NCI-H2029 treated with DMSO at 0.1 percent for 48 hours (cell line): ENCODE measurements at regions not wholly inside any gene's neighbourhood (a gene's known extent, or its start where the extent isn't known, plus 50 kb on each side); places are given as distances from the start of the nearest gene placed in this dataset.
"Not testable (repeated sequence)": the region's sequence is repeated elsewhere in the genome, so short reads cannot be mapped to it uniquely, and the experiment has no call there.

ENCODE experiments used
- DNase-seq: peaks from one replicate; lab custom pipeline; 2025; lab: John Stamatoyannopoulos, UW

DNA sequence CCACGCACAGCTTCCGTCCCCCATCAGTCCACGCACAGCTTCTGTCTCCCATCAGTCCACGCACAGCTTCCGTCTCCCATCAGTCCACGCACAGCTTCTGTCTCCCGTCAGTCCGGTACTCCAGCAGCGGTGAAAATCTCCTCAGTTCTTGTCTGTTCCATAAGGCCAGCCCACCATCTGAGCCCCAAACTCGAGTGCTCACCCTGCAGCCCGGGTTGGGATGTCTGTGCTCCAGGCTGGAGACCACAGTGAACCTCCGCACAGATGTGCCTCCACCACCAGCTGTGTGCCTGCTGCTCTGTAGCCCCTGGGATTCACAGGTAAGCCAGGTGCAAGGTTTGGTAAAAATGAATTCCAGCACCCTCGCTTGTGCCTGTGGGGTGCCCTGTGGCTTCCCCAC lies 258.6 kb downstream of the NPHP4 start:
- DNase-seq, result no peak

GRCh38 chr1:5731110-5731423 lies 261.2 kb downstream of the NPHP4 start:
- DNase-seq, result no peak

DNA sequence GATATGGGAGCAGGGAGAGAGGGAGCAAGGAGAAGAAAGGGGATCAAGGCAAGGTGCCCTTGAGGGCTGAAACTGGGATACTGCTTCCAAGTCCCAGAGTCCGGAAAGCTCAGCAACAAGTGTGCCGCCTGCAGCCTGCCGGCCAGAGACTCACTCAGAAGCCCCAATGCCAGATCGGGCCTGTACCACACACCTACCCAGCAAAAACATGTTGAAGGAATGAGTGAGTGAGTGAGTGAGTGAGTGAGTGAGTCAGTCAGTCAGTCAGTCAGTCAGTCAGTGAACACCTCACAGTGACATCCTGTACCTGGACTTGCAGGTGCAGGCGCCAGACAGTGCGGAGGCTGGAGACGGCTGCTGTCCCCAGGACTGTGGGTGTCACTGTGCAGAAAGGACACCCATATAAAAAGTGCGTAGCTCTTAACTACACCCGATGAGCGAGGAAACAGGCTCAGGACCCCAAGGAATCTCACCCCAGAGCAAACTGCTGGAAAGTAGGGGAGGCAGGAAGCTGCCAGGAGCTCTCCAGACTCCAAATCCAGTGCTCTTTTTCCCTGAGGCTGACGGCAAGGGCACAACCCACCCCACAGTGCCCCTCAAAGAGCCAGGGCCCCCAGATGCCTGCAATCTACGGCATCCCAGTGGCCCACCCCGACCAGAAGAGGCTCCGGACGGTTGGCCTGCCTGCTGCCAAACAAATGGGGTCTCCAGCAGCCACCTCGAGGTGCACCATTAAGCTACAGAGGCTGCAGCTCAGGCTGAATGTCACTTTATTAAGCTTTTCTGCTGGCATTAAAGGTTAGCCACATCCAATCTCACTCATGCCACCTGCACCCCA lies 261.7 kb downstream of the NPHP4 start:
- DNase-seq, result no peak

DNA sequence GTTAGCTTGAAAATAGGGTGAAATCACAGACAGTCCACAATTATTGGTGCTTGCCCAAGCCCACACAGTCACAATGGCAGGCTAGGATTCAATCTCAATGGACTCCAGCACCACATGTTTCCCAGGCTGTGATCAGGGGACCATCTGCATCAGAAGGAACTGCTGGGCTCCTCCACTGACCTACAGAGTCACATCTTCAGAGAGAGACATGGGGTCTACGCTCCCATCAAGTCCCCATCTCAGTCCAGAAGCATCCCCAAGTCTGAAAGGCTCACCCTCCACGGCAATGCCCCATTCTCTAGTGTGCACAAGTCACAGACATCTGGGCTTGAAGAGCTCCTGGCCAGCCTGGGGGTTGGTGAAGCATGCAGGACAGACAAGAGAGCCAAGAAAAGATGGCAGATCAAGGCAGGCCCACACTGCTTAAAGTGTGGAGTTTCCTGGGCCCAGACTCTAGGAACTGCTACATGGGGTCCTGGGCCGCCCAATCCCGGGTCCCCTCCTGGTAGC lies 262.5 kb downstream of the NPHP4 start:
- no peak for DNase-seq

DNA sequence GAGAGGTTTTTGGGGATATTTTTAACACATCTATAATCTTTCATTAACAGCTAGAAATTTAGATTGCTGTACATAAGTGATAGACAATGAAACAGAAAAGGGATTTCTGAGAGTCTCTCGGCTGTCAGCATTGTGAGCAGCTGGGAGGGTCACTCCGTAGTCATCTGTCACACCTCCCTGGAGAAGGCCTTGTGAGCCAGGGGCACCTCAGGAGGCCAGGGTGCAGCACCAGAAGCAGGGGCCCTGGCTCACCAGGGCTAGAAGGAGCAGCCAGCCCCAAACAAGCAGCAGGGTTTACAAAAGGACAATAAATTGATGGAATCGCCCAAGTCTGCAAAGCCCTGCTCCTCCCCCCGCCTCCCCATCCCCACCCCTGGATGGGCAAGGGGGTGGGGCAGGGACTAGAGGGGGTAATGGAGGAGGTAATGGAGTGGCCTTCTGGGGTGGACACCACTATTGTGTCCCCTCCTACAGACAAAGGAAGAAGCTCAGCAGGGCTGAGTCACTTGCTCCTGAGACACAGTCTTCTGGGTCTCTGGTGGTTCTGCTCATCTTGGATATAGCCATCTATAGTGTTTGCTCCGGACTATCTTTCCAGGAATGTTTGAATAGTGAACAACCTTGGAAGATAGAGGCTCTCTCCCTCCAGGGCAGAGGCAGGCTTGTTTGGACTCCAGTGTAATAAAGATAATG lies 263.4 kb downstream of the NPHP4 start:
- no peak for DNase-seq

DNA sequence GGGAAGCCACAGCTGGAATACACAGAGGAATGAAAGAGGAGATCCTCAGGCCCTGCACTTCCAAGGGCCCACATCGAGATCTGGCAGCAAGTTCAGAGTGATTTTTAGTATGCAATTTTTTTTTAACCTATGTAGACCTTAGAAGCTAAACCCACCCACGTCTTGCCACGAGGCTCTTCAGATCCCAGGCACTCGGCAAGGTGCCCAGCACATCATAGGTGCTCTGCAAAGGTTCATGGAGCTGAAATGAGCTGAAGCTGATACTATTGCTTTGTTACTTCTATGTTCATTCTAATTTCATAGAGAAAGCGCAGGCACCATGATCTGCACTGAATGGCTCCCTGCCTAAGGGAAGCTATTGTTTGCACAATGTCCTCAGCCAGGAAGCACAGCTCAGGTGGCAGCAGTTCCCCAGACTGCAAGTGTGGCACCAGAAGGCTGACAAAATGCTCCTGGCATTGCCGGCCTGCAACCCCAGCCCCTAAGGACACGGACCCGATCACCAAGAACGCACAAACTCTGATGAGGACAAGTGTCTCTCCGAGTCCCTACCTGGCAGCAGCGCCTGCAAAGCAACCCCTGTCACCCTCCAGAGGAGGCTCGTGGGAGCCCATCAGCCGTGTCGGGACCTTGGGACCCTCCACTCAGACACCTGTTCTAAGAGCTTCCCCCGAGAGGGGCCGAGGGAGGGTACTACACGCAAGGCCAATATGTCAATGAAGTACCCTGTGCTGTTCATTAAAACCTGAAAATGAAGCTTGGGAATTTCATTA lies 264.2 kb downstream of the NPHP4 start:
- DNase-seq, result peak; percentile 55

DNA sequence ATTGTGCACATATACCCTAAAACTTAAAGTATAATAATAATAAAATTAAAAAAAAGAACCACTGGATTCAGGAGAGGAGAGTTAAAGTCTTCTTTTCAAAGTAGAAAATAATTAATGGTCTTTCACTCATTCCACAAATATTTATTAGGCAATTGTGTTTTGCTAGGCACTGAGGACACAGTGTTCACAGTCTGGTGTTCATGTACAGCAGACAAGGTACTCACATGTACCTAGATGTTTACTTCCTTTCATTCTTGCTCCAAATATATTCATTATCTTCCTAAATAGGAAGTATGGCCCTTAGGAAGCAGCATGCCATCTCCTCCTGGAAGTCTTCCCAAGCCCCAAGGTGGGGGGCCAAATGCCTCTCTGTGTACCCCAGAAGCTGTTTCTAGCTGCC lies 265.0 kb downstream of the NPHP4 start:
- DNase-seq, result no peak

GRCh38 chr1:5726586-5727184 lies 265.5 kb downstream of the NPHP4 start:
- not testable (repeated sequence) for DNase-seq

DNA sequence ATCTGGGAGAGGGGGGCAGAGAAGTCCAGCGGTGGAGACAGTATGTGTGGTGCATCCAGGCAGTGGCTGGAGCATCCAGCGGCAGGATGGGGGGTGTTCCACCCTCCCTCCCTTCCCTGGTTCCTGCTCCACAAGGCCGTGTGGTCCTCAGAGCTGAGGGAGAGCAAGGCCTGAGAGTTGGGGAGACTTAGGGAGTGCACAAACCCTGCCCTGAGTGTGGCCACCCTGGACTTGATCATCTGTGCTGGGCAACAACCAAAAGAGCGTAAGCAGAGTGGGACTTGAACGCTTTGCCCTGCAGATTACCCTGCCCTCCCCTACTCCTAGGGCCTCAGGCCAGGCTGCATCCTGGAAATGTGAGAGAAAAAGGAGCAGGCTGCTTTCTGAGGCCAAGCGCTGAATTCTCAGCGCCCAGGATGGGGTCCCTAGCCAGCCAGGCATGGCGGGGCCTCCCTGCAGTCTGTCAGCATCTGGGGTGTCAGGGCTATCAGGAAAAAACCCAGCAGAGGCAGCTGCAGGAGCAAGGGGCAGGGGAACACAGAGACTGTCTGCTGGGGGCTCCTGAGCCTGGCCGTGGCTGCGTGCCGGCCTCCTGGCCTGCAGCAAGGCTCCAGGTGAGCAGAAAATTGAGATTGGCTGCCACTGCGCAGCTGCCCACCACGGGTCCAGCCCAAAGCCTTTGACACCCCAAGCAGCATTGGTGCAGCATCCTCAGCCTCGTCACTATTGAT lies 266.2 kb downstream of the NPHP4 start:
- DNase-seq, result no peak

GRCh38 chr1:5725406-5725805 lies 266.8 kb downstream of the NPHP4 start:
- no peak for DNase-seq

DNA sequence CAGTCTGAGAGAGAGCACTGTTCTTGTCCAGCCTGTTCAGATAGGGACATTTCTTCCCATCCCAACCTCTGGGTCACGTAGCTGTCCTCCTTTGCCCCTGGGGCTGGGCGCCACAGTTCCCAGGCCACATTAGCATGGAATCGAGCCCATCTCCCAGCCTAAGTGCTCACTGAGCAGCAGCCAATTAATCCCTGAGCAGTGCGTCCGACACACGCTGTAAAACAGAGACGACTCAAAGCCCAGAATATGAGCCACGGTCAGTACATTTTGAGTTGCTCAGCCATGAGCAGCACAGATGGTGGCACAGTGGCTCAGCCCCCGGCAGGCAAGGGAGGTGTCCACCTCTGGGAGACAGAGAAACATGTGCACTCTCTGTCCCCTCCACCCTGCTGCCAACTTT lies 267.4 kb downstream of the NPHP4 start:
- no peak for DNase-seq

GRCh38 chr1:5722635-5723164 lies 269.5 kb downstream of the NPHP4 start:
- no peak for DNase-seq

DNA sequence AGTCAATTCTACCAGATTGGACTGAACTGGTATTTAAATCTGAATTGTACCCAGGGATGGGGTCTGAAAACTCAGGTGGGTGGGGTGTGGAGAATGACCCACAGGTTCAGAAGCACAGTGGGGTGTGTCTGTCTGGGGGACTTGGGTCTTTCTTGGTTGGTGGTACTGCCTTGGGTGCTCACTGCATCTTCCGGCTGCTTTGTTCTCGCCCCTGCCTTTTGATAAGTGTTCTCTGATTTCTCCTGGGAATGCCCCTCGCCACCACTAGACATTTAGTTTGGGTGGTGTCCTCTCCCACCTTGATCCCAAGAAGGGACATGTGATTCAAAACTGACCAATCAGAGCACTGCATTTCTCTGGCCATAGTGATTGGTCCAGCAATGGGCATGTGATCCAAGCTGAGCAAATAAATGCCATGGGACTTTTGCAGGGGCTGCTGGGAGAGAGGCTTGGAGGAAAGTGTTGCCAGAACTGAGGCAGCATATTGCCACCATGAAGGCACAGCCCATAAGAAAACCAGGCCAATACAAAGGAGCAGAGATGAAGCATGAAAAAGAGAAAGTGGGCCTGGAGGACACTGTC lies 270.5 kb downstream of the NPHP4 start:
- no peak for DNase-seq

- DNase-seq, result no peak
Observed at GRCh38 chr1:5720936-5721335, 271.3 kb downstream of the NPHP4 start.

DNA sequence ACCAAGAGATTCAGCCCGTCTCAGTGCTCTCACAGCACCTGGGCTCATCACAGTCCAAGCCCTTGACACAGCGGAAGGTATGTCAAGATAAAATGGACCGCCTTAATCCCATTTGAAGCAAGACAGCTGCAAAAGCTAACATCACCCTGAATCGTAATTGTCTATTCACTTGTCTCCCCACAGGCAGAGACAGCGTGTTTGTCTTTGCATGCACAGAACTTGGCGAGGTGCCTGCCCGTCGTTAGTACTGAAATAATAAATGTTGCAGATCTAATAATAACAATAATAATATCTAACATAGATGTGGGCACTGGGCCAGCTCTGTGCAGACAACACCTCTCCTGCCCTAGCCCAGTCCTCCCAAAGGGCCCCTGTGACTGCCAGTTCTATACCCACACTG lies 271.7 kb downstream of the NPHP4 start:
- DNase-seq, result no peak

DNA sequence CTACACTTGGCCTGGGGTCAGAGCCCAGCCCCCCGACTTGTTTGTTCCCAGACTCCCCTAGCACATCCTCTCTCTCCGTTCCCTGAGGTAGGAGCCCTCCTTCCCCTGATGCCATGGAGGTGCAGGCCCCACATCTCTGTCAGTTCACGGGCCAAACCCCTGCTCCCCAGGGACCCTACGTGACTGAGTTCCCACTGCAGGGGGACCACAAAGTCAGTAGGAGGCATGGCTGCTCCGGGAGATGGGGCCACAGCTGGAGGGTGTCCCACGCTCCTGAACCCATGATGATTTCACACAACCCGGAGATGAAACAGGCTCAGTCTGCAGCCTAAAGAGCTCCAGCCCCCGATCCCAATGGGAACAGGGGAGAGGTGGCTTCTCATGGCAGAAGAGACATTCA lies 272.2 kb downstream of the NPHP4 start:
- no peak for DNase-seq

GRCh38 chr1:5718831-5719632 lies 273.2 kb downstream of the NPHP4 start:
- no peak for DNase-seq

DNA sequence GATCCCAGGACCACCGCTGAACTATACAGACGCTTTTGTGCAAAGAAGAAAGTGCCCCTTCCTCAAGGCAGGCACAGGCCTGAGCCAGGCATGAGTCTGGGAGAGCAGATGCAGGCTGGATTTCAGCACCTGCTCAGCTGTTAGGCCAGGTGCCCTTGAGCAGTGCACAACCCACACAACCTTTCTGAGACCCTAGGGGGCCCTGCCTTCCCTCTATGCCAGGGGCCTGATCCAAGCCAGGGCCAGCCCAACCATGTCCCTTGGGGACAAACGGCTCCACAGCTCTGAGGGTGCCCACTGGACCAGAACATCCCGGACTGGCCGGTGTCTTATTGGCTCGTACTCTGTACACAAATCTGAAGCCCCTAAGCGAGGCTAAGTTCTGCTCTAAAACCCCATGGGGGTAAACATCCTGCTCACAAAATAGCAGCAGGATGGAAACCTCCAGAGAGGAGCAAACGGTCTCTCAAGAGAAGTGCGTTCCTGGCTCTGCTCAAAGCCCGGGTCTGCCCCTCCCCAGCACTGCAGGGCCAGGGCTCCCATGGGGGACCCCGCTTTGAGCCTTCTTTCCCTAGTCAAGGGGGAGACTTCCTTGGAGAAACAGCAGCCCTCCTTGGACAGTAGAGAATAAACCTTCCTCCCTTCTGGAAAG lies 275.1 kb downstream of the NPHP4 start:
- no peak for DNase-seq

DNA sequence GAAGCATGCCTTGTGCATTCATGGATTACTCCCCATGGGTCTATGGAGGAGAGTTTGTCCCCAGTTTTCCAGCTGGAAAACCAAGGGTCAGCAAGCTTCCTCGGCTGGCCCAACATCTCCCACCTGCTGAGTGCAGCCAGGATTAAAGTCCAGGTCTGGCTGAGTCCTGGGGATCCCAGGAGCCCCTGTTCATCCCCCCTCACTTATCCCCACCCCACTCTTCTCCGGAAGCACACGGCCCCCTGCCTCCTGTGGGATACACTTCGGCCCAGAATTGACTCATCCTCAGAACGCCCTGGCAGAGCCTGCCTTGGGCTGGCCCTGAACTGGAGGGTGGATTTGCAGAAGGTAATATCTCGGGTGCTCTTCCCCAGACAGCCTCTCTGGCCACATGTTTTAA lies 276.1 kb downstream of the NPHP4 start:
- DNase-seq, result no peak
